ENCODE measurements at regions not wholly inside any gene's neighbourhood (a gene's known extent, or its start where the extent isn't known, plus 50 kb on each side); places are given as distances from the start of the nearest gene placed in this dataset.

GRCh38 chr4:138097912-138098600 lies 144.1 kb downstream of the SLC7A11 start:
- H3K4me1 ChIP-seq (ENCODE audit: control insufficient read depth in 1 of 2, insufficient read depth in 2 of 2, low read length in 2 of 2): no peaks in the 10 kb centered on the region
- TF ChIP-seq, protein P1, sequence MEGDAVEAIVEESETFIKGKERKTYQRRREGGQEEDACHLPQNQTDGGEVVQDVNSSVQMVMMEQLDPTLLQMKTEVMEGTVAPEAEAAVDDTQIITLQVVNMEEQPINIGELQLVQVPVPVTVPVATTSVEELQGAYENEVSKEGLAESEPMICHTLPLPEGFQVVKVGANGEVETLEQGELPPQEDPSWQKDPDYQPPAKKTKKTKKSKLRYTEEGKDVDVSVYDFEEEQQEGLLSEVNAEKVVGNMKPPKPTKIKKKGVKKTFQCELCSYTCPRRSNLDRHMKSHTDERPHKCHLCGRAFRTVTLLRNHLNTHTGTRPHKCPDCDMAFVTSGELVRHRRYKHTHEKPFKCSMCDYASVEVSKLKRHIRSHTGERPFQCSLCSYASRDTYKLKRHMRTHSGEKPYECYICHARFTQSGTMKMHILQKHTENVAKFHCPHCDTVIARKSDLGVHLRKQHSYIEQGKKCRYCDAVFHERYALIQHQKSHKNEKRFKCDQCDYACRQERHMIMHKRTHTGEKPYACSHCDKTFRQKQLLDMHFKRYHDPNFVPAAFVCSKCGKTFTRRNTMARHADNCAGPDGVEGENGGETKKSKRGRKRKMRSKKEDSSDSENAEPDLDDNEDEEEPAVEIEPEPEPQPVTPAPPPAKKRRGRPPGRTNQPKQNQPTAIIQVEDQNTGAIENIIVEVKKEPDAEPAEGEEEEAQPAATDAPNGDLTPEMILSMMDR (IDR thresholded peaks at IDR 0.05): no peak
- Mint-ChIP-seq H3K27me3 (ENCODE audit: low read depth in 3 of 3) (peaks cover 3 to 13% (median 6%) of the 10 kb centered on the region in 3 donors), H3K4me3 (no peak overlapping the region), H3K4me1 (no peaks in the 10 kb centered on the region), H3K36me3 (no peaks in the 10 kb centered on the region), H3K9me3 (no peaks in the 10 kb centered on the region), H3K27ac (no peak overlapping the region)
- no peak for DNase-seq
- H3K79me2 ChIP-seq (ENCODE audit: insufficient read depth, low read length): no peaks in the 10 kb centered on the region
- peaks cover 0 to 5% of the 10 kb centered on the region in 2 donors for H3K27me3 ChIP-seq (ENCODE audit: control insufficient read depth in 2 of 2, insufficient read depth in 2 of 2, low read length in 2 of 2)
- no peaks in the 10 kb centered on the region for H3K9me3 ChIP-seq (replicated peaks in 1 of 2; ENCODE audit: control insufficient read depth in 1 of 2, insufficient read depth in 1 of 2, low read length in 2 of 2)
- no peak overlapping the region for H3K4me2 ChIP-seq (replicated peaks; ENCODE audit: extremely low read depth, low read length, poor library complexity, severe bottlenecking)
- no peaks in the 10 kb centered on the region for H3K36me3 ChIP-seq (replicated peaks in 1 of 2; ENCODE audit: control insufficient read depth in 1 of 2, insufficient read depth in 2 of 2, low read length in 2 of 2)
- no peak overlapping the region for H2AFZ ChIP-seq (ENCODE audit: insufficient read depth, low read depth, low read length, poor library complexity, severe bottlenecking)
- H3K9ac ChIP-seq (ENCODE audit: insufficient read depth, low read length, poor library complexity, severe bottlenecking): no peak overlapping the region
- H3K4me3 ChIP-seq (replicated peaks in 1 of 3; ENCODE audit: low read depth in 2 of 3, low read length in 3 of 3): no peak overlapping the region
- WGBS (ENCODE audit: insufficient coverage): 100% methylated on average over 1 of the region's 3 CpGs
- no peaks in the 10 kb centered on the region for H4K20me1 ChIP-seq (ENCODE audit: insufficient read depth, low read length)
- no peak overlapping the region for H3K27ac ChIP-seq (ENCODE audit: low read depth in 1 of 2, low read length in 2 of 2)
- intact Hi-C loops (cut with micrococcal nuclease): no loop called here

DNA sequence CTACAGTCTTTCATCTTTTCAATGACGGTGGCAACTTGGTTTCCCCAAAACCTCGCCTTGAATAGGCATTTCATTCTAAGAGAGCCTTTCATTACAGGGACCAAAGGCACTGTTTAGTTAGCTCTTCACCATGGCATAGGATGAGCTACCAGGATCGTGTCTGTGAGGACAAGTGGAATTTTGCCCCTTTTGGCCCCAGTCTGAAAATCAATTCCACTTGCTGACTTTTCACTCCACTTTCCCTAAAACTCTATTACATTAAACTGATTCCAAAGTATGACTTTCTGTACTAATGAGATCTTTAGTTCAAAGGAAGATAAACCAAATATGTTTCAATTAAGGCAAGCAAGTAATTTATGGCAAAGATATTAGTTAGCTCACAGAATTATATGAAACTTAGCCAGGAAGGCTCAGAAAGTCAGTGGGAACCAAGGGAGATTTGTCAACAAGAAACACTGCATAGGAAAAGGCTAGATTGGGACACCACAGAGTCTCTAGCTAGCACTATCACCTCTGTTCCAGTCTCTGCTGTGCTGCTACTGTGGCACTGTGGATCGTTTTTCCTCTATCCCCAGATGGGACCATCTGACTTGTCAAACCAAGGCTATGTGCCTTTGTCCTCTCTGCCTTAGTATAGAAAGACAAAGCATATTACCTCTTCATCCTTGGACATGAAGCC lies 145.6 kb downstream of the SLC7A11 start:
- Histone ChIP-seq H3K4me2 (replicated peaks; ENCODE audit: extremely low read depth, low read length, poor library complexity, severe bottlenecking) (no peak overlapping the region), H2AFZ (ENCODE audit: insufficient read depth, low read depth, low read length, poor library complexity, severe bottlenecking) (no peak overlapping the region), H3K4me1 (ENCODE audit: control insufficient read depth in 1 of 2, insufficient read depth in 2 of 2, low read length in 2 of 2) (no peaks in the 10 kb centered on the region), H3K4me3 (replicated peaks in 1 of 3; ENCODE audit: low read depth in 2 of 3, low read length in 3 of 3) (no peak overlapping the region), H3K36me3 (replicated peaks in 1 of 2; ENCODE audit: control insufficient read depth in 1 of 2, insufficient read depth in 2 of 2, low read length in 2 of 2) (no peaks in the 10 kb centered on the region), H3K9ac (ENCODE audit: insufficient read depth, low read length, poor library complexity, severe bottlenecking) (no peak overlapping the region), H4K20me1 (ENCODE audit: insufficient read depth, low read length) (no peaks in the 10 kb centered on the region), H3K27ac (ENCODE audit: low read depth in 1 of 2, low read length in 2 of 2) (no peak overlapping the region), H3K9me3 (replicated peaks in 1 of 2; ENCODE audit: control insufficient read depth in 1 of 2, insufficient read depth in 1 of 2, low read length in 2 of 2) (no peaks in the 10 kb centered on the region), H3K79me2 (ENCODE audit: insufficient read depth, low read length) (no peaks in the 10 kb centered on the region), H3K27me3 (ENCODE audit: control insufficient read depth in 2 of 2, insufficient read depth in 2 of 2, low read length in 2 of 2) (peaks cover 0 to 5% of the 10 kb centered on the region in 2 donors)
- intact Hi-C loops (cut with micrococcal nuclease): no loop called here
- Mint-ChIP-seq H3K27ac (no peak overlapping the region), H3K9me3 (no peaks in the 10 kb centered on the region), H3K4me1 (no peaks in the 10 kb centered on the region), H3K27me3 (ENCODE audit: low read depth in 3 of 3) (peaks cover 6 to 17% (median 11%) of the 10 kb centered on the region in 3 donors), H3K36me3 (no peaks in the 10 kb centered on the region), H3K4me3 (no peak overlapping the region)
- no peak for DNase-seq
- TF ChIP-seq, protein P1 (IDR thresholded peaks at IDR 0.05): no peak
- WGBS (ENCODE audit: insufficient coverage): 83% methylated on average over 3 of the region's 4 CpGs
